ENCODE measurements at regions not wholly inside any gene's neighbourhood (a gene's known extent, or its start where the extent isn't known, plus 50 kb on each side); places are given as distances from the start of the nearest gene placed in this dataset.

- TF ChIP-seq CTCF (IDR thresholded peaks at IDR 0.05) (no peak), POLR2A (IDR thresholded peaks at IDR 0.05) (no peak)
Observed at GRCh38 chr2:134158295-134158694, 95.6 kb upstream of the MGAT5 start.
